HG03064 (cell line): ENCODE measurements at regions not wholly inside any gene's neighbourhood (a gene's known extent, or its start where the extent isn't known, plus 50 kb on each side); places are given as distances from the start of the nearest gene placed in this dataset.

Experiments
- ATAC-seq: cut with Tn5 transposase; IDR thresholded peaks from one replicate; pipeline ENCODE4 v1.9.1; 2021; ENCODE audit warnings: low read depth; ENCODE audit not compliant: unreplicated experiment

GRCh38 chr5:165184183-165184582 lies 1678.8 kb downstream of the MAT2B start:
- no peak for ATAC-seq

- no peak for ATAC-seq
These were observed 1680.3 kb downstream of the MAT2B start for GRCh38 chr5:165185716-165186115.

DNA sequence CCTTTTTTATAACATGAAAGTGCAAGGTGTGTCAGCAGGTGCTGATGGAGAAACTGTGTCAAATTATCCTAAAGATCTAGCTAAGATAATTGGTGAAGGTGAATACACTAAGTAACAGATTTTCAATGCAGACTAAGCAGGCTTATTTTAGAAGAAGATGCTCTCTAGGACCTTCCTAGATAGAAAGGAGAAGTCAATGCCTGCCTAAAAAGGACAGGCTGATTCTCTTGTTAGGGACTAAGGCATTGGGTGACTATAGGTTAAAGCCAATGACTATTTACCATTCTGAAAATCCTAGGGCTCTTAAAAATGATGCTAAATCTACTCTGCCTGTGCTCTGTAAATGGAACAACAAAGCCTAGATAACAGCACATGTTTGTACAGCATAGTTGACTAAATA lies 1682.4 kb downstream of the MAT2B start:
- no peak for ATAC-seq

DNA sequence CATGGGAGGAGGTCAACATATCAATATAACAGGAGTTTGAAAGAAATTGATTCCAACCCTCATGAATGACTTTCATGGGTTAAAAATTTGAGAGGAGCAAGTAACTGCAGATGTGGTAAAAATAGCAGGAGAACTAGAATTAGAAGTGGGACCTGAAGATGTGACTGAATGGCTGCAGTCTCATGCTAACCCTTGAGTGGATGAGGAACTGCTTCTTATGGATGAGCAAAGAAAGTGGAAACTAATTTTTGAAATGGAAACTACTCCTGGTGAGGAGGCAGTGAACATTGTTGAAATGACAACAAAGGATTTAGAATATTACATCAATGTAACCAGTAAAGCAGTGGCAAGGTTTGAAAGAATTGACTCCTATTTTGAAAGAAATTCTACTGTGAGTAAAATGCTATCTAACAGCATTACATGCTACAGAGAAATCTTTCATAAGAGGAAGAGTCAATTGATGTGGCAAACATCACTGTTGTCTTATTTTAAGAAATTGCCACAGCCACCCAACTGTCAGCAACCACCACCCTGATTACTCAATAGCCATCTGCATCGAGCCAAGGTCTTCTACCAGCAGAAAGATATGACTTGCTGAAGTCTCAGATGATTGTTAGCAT lies 1683.2 kb downstream of the MAT2B start:
- no peak for ATAC-seq

DNA sequence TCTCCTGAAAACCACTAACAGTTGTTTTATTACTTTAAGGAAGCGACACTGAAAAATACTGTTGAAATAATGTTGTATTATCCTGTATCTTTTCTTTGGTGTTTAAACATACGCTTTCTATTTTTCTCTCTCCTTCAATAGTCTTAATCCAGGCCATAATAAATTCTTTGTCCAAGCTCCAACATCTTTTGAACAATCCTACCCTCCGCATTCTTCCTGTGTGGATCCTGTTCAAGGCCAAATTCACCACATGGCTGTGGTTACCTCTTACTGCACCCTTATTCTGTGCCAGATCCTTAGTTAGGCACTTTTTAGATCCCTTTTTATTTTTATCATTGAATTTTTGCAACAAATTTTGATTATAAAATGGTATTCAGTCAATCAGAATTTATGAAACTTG lies 1691.5 kb downstream of the MAT2B start:
- no peak for ATAC-seq

- ATAC-seq: no peak
These were observed 1696.0 kb downstream of the MAT2B start for GRCh38 chr5:165201369-165201768.

DNA sequence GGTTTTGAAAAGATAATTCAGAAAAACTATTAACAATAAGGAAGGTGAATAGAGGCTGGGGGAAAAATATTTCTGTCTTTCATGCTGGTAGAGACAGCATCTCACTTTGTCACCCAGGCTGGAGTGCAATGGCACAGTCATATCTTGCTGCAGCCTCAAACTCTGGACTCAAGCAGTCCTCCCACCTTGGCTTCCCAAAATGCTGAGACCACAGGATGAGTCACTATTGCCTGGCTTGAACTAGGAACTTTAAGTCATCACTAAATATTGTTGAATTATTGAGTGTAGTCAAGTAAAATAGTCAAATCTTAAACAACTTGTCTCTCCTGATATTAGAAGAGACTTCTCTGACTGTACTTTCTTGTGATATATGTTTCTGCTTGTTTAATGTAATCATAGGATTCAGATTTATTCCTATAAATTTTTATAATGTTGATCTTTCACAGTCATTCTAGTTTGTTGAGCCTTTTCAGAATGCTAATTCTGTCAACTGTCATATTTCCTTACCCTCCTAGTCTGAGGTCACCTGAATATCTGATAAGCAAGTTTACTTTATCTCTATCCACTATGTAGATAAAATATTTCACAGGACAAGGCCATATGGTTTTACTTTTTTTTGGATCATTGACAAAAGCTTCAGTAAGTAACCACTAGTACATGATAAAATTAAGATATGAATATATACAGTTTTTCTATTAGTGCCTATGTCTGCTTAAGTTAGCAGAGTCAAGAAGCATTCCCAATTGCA lies 1696.5 kb downstream of the MAT2B start:
- no peak for ATAC-seq

- no peak for ATAC-seq
These were observed 1697.1 kb downstream of the MAT2B start for GRCh38 chr5:165202519-165202910.

GRCh38 chr5:165209101-165209727 lies 1703.8 kb downstream of the MAT2B start:
- ATAC-seq: no peak

- no peak for ATAC-seq
These were observed 1719.1 kb downstream of the MAT2B start for GRCh38 chr5:165224366-165225045.

- no peak for ATAC-seq
These were observed 1722.1 kb downstream of the MAT2B start for GRCh38 chr5:165227515-165227914.

- ATAC-seq: no peak
These were observed 1722.8 kb downstream of the MAT2B start for GRCh38 chr5:165228184-165228583.

DNA sequence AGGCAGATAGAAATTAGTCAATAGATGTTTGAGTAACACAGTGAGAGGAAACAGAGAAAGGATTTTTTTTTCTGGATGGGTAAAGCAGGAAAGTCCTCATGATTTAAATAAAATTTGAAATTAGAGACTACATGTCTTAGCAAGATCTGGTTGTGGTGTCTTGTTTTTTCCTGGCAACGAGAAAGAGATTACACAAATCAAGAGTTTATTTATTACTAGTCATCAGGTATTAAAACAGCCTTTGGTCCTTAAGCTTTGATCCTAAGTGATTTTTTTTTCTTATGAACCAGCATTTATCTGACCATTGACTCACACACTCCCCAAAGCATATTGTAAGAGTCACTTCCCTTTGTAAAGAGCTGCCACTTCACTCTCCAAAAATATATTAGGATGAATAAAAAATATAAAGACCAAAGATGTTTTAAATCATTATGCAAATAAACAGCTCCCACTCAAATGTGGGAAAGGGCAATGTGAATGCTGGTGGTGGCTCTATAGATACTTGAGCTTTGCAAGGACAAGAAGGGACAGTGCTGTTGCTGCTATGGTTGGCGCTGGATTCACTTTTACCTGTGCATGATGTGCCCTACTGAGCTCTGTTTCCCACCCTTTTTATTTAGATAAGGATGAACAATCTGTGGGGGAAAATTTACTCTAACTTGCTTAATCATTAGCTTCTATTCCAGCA lies 1726.5 kb downstream of the MAT2B start:
- ATAC-seq: no peak

DNA sequence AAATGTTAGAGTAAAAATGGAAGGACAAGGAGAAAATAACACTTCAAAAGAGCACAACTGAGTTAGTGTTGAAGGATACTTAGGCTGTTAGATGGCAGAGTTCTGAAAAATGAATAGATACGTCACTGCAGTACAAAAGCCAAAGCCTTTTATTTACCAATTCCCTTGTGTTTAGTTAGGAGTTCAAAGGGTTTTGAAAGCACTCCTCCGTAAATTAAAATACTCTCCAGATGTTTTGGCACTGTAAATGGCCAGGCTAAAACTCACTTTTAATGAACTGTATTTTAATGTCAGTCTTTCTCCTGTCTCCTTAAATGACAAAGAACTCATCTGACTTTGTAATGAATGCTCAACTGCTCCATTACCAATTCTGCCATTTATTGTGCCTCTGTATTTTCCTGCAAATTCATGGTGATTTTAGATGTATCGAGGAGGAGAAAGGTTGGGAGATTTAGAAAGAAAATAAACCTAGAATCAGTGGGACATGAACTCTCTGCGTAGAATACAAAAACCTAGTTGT lies 1727.2 kb downstream of the MAT2B start:
- ATAC-seq: no peak

DNA sequence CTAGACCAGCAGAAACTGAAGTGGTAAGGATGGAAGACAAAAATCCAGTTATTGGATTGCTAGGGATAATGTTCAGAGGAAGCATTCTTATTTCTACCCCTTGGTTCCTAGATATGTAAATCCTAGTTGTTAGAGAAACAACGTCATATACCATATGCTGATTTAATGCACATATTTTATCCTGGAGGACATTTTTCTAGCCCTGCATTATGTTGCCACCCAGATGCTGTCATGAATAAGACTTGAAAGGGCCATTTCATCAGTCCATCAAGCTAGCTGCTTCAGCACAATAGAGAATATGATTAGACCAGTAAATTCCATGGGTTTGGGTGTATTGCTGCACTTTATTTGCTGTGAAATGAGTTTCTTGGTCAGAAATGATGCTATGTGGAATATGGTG lies 1736.4 kb downstream of the MAT2B start:
- ATAC-seq: no peak

DNA sequence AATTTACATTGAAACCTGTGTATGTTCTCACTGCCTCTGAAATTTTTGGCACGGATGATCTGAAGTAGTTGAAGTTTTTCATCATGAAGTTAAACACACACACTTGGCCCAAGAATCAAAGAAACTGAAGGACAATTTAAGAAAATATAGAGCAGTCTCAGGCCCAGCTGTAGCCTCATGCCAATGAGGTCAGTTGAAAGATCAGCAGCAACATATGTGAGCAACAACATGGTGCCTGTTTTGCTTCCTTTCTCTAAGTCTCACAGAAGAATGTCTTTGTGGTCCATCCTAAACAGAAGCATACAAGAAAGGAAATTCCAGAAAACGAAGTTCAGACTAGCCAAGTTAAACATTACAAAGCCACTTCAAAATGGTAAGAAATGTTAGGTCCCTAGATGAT lies 1737.2 kb downstream of the MAT2B start:
- no peak for ATAC-seq

DNA sequence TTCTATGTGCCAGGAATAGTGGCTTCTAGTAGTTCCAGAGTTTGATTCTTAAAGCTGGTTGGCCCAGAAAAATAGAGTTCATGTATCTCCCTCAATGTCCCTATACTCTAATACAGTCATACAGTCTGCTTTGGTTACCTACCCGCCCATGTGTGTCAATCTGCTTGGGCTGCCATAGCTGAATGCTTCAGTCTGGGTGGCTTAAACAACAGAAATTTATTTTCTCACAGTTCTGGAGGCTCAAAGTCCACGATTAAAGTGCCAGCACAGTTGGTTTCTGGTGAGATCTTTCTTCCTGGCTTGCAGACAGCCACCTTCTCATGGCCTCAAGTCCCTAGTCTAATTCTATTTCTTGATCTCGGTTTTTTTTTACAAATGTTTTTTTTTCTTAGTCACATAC lies 1739.0 kb downstream of the MAT2B start:
- ATAC-seq: no peak

DNA sequence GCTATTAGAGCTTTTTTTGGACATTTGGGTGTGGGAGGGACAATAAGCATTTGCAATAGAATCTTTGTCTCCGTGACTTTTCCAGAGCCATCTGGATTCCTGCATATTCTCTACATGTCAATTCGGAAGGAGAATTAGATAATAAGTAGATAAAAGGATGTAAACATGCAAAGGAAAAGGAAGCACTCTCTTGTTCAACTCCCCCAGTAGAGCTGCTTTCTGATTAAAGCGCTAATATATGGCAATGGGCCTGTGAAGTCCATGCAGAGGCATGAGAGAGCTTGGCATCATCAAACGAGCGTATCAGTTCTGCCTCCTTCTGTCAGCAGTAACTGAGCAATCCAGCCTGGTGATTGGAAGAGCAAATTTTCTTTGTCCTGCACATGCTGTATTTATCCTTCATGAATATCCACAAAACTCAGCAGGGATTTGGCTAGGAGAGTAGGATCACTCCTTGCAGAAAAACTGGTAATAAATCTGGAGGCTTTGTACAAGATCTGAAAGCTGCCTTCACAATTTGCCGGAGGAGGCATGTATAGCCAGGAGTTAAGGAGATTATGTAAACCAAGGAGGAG lies 1752.9 kb downstream of the MAT2B start:
- no peak for ATAC-seq

DNA sequence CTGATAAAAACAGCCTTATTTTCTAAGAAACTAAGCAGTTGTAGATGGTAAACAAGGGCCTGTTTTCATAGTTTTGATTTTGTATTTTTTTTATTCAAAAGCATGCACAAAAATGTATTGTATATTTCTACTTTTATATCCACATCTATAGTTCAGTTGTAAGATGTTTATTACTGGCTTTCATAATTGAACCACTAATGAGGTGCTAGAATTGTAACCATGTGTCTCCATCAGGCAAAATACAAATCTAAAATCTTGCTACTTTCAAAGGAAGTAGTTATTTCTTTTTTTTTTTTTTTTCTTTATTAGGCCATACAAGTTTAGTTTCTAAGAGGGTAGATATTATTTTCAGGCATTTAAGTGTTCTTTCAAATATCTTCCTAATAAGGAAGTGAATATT lies 1755.0 kb downstream of the MAT2B start:
- no peak for ATAC-seq

- no peak for ATAC-seq
These were observed 1758.1 kb downstream of the MAT2B start for GRCh38 chr5:165263536-165263935.
